Activated CD8-positive, alpha-beta memory T cell treated with anti-CD3 and anti-CD28 coated beads for 4 hours (primary cell): ENCODE measurements at regions not wholly inside any gene's neighbourhood (a gene's known extent, or its start where the extent isn't known, plus 50 kb on each side); places are given as distances from the start of the nearest gene placed in this dataset.

Experiments
- DNase-seq, 2 donors: peaks; one replicate each; pipeline ENCODE4 v3.0.0-alpha.2; 2020; ENCODE audit warnings: low read depth in 2 of 2

DNA sequence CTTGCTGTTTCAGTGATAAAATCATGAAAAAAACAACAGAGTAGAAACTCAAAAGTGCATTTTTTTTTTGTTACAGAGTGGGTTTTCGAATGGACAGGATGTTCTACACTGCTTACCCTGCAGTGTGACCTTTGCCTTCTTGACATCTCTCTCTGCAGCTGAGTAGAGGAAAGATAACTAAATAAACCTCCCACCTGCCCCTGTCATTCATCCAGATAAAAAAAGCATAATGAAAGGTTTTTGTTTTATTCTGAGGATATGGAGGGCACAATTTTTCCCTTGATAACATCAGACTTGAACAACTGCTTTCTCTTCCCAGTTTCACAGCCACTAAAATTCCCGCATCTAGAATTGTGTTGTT lies 193.6 kb upstream of the FOXQ1 start:
- DNase-seq: no peak

DNA sequence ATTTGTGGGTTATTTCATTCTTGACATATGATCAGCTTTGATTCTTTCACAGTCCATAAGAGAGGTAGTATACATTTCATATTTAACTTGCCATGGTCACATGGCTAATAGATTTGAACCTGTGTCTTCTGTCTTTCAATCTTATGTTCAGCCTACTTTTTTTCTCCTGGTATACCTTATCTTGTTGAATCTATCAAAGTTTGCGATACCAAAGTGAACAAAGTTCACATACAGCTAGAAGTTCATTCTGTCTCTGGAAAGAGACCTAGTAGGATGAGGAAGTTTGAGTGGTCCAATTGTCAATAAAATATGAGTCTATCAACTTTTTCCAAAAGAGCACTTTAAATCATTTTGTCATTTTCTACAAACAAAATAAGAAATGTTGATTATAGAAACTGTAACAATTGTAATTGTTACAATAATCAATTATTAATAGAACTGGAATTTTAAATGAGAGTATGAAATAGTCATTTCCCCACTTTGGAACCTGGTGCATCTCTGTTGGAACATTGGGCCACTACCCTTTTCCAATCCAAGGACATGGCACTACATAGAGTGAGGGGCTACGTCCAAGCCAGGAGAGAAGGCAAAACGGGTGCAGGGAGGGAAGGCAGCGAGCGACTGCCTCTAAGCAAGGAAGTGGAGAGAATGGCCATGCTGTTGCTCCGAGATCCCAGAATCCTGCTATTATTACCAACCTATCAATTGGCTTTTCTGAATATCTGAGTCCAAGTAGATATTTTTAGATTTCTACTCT lies 194.2 kb upstream of the FOXQ1 start:
- DNase-seq: no peak

DNA sequence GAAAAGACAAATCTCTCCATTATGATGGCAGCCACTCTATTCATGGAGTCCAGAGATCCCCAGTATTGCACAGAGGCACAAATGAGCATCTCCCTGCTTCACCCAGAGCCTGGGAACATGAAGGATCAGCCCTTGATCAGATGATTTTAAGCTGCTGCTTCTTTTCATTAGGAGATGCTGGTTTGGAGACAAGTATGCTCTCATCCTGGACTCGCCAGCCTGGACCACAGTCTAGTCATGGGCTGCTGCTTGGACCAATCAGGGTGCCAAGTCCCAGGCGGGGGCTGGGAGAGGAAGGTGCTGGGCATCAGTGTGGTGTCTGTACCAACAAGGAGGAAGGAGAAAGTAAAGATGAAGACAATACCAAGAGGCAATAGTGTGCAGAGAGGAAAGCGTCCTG lies 195.7 kb upstream of the FOXQ1 start:
- DNase-seq: no peak

DNA sequence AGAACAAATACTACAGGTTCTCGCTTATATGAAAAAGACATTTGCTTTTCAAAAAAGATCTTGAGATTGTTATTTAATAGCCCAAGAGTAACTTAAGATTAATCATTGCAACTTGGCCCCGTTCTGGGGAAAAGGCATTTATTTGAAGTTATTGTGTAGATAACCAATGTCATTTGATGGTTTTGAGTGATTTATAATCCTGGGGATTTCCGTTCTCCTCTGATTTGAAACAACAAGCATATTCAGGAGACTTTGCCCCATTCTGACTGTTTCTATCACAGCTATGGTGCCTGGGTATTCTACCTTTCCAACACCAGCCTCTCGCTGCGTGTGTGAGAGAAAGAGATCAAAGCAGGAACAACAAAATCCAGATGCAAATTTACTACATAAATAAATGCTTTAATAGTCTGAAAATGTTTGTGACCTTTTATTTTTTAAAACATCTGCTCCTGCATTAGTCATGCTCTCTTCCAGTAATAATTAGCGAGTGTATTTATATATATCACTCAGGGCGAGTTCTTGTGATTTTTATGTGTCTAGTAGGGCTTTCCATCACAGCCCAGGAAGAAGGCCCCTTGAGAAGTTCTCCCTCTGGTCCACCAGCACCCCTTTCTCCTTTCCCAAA lies 197.9 kb upstream of the FOXQ1 start:
- no peak for DNase-seq

DNA sequence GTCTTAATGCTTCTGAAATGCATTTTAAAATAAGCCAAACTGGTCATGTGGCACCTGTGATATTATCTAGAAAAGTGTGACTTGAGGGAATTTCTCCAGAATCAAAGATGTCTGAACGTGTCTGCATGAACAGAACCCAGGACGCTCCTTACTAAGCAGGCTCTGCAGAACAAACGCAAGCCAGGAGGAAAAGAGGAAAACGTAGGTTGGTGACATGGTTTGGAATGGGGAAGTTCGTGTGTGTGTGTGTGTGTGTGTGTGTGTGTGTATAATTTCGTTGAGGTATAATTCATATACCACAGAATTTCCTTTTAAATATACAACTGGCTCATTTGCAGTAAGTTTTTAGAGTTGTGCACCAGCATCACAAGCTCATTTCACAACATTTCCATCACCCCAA lies 200.5 kb upstream of the FOXQ1 start:
- DNase-seq: no peak

DNA sequence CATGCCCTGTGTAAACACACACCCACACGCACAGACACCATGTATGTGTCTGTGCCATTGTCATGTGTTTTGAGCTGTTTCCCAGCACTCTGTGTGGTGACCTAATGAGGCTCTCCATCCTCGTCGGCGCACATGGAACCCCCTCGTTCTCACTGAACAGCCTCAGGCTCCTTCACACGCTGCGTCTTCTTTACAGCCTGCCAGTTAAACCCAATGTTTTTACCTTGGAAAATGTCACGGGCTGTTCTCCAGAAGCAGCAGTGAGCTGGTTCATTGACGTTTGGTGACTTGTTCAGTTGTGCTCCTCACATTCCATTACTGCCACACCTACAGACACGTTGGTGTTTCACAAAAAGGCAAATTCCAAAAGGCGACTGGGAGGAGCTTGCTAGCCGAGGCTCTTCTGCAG lies 201.0 kb upstream of the FOXQ1 start:
- no peak for DNase-seq

DNA sequence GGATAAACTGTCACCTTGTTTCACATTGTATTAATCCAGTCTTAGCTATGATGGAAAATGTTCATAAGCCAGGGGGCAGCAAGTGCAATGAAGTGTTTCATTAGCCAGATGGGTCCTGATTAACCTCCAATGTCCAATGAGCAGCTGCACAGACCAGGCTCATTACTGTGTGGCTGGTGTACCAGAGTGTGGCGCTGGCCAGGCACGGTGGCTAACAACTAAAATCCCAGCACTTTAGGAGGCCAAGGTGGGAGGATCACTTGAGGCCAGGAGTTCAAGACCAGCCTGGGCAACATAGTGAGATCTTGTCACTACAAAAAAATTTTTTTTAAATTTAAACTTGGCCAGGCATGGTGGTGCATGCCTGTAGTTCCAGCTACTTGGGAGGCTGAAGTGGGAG lies 201.7 kb upstream of the FOXQ1 start:
- no peak for DNase-seq

DNA sequence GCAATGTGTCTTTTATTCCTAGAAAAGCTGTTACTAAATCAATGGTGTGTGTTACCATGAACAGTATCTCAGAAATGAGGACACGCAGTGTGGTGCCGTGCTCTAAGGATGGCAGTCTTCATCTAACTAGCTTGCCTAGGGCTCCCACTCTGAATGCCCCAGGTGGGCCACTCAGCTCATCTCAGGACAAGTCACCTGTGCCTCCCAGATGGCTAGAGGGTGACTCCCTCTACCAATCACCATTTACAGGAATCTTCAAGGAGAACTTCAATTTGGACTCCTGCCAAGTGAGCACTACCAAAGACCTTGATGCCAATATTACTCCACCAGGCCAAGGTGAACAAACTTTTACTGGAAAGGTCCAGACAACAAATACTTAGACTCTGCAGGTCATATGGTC lies 202.8 kb upstream of the FOXQ1 start:
- no peak for DNase-seq

DNA sequence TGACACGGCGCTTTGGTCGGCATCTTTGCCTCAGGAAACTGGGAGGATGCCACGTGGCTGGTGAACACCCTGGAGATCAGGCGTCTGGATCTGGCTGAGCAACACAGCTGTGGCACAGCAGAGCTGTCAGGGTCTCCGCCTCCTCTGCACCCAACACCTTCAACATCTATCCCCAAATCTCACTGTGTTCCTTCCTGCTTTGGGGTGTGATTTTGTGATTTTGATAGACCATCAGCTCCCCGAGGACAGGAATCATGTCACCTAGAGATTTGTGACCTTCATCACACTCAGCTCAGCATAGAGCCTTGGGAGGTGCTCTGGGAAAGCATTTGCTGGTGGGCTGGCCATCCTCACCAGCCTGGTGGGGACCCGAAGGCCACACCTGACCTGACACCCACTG lies 203.7 kb upstream of the FOXQ1 start:
- DNase-seq: no peak

DNA sequence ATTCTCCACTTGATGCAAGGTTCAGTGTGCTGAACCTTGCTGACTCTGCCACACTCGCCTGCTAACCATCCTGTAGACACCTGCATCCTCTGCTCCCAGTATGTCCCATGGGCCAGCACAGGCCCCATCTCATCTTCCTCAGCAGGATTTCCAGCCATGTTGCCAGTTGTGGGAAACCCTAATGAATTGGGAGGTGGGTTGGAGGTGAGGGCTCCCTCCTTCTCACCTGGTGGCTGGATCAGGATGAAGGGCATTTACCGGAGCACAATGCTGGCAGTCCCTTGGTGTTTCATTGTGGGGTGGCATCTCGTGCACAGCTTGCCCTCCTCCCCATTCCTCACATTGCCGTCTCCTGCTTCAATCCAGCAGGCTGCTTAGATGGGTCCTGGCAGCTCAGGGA lies 204.3 kb upstream of the FOXQ1 start:
- DNase-seq: no peak

DNA sequence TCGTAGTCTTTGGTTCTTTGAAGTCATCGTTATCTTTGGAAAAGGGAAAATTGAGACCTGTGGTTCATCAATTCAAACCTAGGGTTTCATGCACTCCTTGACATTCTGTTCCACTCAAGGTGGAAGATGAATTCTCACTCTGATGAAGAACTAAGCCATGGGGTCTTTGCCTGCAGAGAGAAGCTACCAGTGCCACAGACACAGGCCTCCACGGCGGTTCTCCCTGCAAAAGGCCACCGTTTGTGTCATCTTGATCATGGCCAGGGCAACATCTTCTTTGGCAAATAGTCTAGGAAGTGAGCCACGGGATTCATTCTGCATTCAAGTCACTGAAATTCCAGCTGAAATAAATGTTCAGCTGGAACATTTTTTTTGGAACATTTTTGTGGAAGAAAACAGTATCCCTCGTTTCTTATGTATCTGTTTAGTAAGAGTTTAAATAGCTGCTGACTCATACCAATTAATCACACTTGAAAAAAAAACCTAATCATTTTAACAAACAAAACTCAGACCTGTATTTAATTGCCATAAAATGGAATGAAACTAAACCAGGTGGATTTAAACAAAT lies 206.0 kb upstream of the FOXQ1 start:
- no peak for DNase-seq

DNA sequence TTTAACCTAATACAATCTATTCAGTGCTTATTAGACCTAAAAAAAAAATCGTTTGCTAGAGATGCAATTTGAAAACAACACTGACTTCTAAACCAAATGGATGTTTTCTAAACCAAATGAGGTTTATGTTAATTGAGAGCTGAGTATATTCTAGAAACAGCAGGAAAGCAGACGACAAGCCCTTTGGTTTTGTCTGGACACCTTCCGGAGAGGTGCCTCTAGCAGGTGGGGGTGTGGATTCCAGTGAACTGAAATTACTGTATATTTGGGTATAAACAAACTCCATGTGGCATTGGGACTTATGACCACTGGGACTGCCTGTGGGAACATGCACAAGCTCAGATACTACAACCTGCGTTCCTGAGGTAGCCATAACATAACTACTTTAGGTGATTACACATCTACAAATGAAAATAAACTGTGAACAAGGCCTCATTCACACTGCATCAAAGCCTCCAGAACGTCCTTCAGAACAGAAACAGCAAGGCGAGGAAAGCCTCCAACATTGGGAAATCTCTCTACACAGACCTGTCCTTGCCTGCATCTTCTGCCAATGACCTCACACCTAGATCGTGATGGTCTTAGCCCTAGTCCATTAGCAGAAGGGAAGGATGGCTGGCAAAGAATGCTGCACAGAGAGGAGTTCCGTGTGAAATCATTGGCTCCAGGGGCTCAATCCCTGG lies 206.8 kb upstream of the FOXQ1 start:
- no peak for DNase-seq

DNA sequence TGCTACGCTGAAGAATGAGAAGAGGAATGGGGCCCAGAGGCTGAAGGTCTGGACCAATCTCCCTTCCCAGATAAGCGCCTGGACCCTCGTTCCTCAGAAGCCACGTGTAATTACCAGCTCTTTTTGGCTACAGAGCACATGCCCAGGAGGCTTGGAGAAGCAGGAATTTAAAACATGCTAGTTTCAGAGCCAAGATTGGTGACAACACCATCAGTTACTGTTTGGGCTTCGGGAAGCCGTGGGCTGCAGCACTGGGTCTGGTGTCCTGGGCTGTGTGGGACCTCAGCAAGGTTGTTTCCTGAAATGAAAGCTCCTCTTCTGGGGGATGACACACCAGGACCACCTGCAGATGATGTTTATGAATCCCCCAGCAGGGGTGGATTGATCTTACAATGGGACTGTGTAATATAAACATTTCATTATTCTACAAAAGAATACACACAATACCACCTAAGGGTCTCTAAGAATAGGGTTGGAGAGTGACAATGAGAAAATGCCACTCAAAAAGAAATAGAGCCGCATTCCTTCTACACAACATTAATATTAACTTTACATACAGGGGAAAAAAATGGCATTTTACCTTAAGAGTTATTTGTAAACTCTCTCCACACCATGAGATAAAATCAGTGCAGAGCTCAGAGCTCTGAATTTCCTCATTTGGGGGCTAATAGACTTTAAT lies 207.8 kb upstream of the FOXQ1 start:
- no peak for DNase-seq

DNA sequence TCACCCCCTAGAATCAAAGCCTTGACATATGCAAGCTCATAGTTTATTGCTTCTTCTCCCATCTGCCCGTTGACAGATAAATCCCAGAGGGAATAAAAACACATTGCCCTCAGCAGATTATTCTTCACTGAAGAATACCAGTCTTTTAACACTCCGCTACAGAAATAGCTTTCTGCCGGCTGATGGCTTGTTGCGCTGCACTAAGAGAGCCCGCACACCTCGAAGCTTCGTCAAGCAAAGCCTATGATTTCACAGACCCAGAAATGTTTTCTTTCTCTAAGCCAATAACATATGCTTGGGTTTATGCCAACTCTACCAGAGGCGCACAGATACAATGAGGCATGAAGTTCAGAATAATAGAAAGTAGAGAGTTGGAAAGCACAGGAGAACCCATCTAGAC lies 208.9 kb upstream of the FOXQ1 start:
- no peak for DNase-seq

DNA sequence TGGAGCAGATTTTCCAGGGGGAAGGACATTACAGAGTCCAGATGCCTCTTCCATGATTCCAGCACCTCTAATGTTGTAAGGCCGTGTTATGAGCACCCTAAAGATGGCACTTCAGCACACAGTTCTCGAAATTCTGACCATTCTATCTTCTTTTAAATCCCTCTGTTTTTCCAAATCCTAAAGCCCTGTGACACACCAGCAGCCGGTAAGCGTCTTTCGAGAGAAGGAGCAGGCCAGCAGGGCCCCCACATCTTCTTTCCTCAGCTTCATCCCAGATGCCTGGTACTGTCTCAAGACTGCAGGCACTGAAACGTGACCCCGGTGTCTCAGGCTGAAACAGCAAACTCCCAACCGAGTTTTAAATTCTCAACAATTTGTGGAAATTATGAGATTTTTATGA lies 211.6 kb upstream of the FOXQ1 start:
- no peak for DNase-seq

DNA sequence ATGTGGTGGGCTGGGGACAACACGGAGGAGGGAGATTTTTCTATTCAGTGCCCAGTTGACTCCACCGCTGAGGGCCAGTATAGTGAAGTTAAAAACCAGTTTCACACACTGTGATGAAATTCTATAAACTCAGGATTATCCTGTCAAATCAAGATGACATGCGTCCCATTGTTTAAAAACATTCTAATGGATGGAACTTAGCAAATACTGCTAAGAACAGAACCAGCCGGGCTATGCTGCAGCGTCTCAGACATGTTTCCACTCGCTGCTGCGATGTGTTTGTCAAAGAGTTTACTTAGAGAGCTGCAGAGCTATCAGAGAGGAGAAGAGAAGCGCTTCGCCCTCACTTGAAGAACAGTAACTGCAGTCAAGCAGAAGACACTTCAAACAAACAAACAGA lies 212.6 kb upstream of the FOXQ1 start:
- DNase-seq: no peak

DNA sequence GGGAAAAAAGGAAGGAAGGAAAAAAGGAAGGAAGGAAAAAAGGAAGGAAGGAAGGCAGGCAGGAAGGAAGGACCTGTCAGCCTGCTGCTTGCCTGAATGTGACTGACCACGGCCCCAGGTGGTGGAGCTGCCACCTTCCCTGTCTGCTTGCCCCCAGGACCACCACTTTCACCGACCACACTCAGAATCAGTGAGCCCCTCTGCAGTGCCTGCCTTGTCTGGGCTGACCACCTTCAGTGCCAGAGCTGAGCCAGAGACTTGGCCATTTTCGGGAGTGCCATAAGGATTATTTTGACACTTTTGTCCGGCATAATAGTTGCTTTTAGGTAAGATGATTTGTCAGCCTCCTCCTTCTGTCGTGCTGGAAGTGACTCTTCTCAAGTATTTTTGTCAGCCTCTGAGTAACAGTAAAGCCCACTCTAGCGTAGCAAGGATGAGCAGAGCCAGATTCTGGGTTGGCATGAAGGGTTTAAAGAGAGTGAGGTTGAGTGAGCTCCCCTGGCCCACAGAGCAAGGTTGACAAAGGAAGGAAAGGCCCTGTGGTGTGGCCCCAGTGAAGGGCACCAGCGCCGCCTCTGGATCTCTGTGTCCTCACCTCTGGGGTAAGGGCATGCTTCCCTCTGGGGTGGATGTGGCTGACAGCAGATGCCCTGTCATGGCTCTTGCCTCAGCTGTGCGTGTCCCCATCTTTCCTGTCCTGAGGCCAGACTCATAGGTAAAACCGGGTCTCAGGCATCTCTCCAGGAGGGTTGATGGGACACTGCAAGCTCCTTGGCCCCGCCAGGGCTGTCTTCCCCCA lies 214.7 kb upstream of the FOXQ1 start:
- no peak for DNase-seq

DNA sequence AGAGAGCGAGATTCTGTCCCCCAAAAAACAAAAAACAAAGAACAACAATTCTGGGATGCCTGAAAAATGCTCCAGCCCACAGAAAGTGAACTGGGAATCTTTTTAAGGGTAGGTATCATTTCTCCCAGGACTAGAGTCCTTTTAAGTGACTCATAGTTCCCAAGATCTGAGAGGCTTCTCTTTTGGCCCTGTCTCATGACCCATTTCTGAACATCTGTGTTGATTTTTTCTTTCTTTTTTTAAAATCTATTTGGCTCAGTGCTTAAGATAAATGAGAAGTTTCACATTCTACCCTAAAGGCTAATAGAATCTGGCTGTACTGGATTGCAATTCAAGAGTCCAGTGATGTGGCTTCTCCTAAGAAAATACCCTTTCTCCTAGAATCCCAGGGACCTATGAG lies 217.6 kb upstream of the FOXQ1 start:
- no peak for DNase-seq

DNA sequence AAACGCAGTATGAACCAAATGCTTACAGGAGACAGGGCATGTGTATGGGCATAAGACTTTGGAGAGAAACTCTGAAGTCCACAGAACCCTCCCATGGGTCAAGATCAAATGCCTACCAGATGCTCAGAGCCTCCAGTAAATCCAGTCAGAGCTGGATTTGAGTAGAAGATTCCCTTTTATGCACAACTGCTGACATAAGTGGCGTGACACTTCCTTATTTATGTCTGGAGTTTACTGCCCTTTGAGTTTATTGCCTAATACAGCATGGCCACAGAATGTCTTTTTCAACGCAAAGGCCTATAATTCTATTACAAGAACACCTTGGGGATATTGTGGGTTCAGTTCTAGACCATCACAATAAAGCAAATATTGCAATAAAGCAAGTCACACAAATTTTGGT lies 220.0 kb upstream of the FOXQ1 start:
- DNase-seq: no peak

DNA sequence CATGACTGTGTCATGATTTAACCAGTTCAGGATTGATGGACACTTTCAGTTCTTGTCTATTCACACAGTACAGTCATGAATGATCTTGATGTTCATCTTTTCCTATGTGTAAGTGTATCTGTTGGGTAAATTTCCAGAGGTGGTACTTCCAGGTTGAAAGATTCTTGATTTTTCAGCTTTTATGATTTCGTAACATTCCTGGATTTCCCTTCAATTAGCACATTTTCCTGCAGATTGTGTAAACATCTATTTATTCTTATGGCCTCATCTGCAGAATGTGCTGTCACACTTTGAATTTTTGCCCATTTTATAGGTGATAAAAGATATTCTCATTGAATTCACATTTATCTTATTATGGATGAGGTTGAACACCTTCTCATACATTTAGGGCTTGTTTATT lies 222.0 kb upstream of the FOXQ1 start:
- no peak for DNase-seq

DNA sequence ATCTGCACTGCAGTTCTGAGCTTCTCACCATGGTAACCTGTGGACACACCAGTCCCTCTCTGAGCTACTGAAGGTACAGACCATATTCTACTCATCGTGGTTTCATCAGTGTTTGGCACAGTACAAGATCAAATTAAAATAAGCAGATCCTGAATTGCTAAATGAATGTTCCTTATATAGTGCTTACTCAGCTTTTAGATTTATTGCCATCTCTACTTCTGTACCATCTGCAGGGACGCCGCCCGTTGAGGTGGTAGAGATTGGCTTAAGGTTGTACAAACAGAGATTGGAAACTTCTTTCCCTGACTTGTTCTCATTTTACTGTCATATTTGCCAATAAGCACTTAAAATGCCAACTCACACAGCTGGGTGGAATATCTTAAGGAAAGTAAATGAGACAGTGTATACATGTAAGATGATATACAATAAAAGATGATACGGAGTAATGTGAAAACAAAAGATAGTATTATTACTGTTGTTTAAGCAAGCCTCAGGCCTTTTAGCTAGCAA lies 223.4 kb upstream of the FOXQ1 start:
- no peak for DNase-seq
